ENCODE measurements at regions not wholly inside any gene's neighbourhood (a gene's known extent, or its start where the extent isn't known, plus 50 kb on each side); places are given as distances from the start of the nearest gene placed in this dataset.

DNA sequence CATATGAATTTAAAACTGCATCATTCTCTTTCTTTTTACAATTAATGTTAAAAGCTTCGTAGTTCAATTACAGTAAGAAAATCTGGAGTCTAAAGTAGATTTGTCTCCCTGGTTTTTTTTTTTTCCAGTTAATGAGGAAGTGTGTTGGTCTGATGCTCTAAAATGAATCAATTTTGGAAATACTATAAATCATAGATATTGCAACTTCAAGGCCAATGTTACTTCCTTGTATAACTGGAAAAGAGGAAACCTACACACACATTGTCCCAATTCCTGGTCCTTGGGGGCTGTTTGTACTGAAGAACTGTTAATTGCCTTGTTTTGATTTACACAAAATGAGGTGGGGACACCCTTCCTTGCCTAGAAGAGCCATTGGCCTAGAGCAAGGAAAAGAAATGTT is 107.2 kb downstream of the RGS2 start (continued):
- TF ChIP-seq, protein P1, sequence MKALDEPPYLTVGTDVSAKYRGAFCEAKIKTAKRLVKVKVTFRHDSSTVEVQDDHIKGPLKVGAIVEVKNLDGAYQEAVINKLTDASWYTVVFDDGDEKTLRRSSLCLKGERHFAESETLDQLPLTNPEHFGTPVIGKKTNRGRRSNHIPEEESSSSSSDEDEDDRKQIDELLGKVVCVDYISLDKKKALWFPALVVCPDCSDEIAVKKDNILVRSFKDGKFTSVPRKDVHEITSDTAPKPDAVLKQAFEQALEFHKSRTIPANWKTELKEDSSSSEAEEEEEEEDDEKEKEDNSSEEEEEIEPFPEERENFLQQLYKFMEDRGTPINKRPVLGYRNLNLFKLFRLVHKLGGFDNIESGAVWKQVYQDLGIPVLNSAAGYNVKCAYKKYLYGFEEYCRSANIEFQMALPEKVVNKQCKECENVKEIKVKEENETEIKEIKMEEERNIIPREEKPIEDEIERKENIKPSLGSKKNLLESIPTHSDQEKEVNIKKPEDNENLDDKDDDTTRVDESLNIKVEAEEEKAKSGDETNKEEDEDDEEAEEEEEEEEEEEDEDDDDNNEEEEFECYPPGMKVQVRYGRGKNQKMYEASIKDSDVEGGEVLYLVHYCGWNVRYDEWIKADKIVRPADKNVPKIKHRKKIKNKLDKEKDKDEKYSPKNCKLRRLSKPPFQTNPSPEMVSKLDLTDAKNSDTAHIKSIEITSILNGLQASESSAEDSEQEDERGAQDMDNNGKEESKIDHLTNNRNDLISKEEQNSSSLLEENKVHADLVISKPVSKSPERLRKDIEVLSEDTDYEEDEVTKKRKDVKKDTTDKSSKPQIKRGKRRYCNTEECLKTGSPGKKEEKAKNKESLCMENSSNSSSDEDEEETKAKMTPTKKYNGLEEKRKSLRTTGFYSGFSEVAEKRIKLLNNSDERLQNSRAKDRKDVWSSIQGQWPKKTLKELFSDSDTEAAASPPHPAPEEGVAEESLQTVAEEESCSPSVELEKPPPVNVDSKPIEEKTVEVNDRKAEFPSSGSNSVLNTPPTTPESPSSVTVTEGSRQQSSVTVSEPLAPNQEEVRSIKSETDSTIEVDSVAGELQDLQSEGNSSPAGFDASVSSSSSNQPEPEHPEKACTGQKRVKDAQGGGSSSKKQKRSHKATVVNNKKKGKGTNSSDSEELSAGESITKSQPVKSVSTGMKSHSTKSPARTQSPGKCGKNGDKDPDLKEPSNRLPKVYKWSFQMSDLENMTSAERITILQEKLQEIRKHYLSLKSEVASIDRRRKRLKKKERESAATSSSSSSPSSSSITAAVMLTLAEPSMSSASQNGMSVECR (CRISPR knock-in tag; IDR thresholded peaks at IDR 0.05; ENCODE audit: borderline replicate concordance): no peak
- no peak for TF ChIP-seq ZNF317 (CRISPR knock-in tag; IDR thresholded peaks at IDR 0.05; ENCODE audit: borderline replicate concordance, low read depth)
- no peak for TF ChIP-seq ZNF232 (CRISPR knock-in tag; IDR thresholded peaks at IDR 0.05)

DNA sequence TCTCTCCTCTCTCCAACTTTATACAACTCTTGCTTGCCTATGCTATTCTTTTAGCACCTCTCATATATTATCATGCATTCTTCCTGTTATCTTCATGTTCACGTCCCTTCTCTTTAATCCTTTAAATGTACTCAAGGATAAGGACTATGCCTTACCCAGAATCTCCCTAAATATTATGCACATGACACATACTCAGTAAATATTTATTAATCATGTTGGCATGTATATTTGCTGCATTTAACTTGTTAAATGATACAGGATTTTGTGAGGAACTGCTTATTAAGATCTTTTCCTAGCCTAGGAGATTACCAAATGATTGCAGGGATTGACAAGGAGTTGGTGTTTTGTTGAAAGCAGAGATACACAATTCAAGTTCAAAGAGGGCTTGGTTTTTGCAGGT is 109.4 kb downstream of the RGS2 start:
- ChIA-PET CTCF (no interaction called here), POLR2A (no interaction called here)
- Mint-ChIP-seq H3K27me3 (ENCODE audit: low read depth) (no peaks in the 10 kb centered on the region), H3K4me3 (no peak overlapping the region), H3K4me1 (peaks cover 12% of the 10 kb centered on the region), H3K27ac (no peak overlapping the region), H3K9me3 (no peaks in the 10 kb centered on the region), H3K36me3 (no peaks in the 10 kb centered on the region)
- TF ChIP-seq ZNF219 (CRISPR knock-in tag; IDR thresholded peaks at IDR 0.05; ENCODE audit: borderline replicate concordance) (no peak), ZNF423 (CRISPR knock-in tag; IDR thresholded peaks at IDR 0.05) (no peak), NFATC4 (CRISPR knock-in tag; IDR thresholded peaks at IDR 0.05) (no peak)
- TF ChIP-seq, protein P2, sequence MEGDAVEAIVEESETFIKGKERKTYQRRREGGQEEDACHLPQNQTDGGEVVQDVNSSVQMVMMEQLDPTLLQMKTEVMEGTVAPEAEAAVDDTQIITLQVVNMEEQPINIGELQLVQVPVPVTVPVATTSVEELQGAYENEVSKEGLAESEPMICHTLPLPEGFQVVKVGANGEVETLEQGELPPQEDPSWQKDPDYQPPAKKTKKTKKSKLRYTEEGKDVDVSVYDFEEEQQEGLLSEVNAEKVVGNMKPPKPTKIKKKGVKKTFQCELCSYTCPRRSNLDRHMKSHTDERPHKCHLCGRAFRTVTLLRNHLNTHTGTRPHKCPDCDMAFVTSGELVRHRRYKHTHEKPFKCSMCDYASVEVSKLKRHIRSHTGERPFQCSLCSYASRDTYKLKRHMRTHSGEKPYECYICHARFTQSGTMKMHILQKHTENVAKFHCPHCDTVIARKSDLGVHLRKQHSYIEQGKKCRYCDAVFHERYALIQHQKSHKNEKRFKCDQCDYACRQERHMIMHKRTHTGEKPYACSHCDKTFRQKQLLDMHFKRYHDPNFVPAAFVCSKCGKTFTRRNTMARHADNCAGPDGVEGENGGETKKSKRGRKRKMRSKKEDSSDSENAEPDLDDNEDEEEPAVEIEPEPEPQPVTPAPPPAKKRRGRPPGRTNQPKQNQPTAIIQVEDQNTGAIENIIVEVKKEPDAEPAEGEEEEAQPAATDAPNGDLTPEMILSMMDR (IDR thresholded peaks at IDR 0.05): no peak
- TF ChIP-seq, protein P1 (CRISPR knock-in tag; IDR thresholded peaks at IDR 0.05; ENCODE audit: borderline replicate concordance): no peak
- TF ChIP-seq, protein P3, sequence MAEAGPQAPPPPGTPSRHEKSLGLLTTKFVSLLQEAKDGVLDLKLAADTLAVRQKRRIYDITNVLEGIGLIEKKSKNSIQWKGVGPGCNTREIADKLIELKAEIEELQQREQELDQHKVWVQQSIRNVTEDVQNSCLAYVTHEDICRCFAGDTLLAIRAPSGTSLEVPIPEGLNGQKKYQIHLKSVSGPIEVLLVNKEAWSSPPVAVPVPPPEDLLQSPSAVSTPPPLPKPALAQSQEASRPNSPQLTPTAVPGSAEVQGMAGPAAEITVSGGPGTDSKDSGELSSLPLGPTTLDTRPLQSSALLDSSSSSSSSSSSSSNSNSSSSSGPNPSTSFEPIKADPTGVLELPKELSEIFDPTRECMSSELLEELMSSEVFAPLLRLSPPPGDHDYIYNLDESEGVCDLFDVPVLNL (CRISPR knock-in tag; IDR thresholded peaks at IDR 0.05; ENCODE audit: borderline replicate concordance, low read depth): no peak
- TF ChIP-seq, protein P4, sequence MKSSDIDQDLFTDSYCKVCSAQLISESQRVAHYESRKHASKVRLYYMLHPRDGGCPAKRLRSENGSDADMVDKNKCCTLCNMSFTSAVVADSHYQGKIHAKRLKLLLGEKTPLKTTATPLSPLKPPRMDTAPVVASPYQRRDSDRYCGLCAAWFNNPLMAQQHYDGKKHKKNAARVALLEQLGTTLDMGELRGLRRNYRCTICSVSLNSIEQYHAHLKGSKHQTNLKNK (CRISPR knock-in tag; IDR thresholded peaks at IDR 0.05): no peak
- TF ChIP-seq, protein P5, sequence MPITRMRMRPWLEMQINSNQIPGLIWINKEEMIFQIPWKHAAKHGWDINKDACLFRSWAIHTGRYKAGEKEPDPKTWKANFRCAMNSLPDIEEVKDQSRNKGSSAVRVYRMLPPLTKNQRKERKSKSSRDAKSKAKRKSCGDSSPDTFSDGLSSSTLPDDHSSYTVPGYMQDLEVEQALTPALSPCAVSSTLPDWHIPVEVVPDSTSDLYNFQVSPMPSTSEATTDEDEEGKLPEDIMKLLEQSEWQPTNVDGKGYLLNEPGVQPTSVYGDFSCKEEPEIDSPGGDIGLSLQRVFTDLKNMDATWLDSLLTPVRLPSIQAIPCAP (CRISPR knock-in tag; IDR thresholded peaks at IDR 0.05): no peak
- no peak for ATAC-seq
- DNase-seq (ENCODE audit: low spot score): no peak

All from WTC11 (cell line).